HG02840 (cell line): ENCODE measurements at regions not wholly inside any gene's neighbourhood (a gene's known extent, or its start where the extent isn't known, plus 50 kb on each side); places are given as distances from the start of the nearest gene placed in this dataset.
"Not testable (repeated sequence)": the region's sequence is repeated elsewhere in the genome, so short reads cannot be mapped to it uniquely, and the experiment has no call there.

Experiments used
- ATAC-seq: cut with Tn5 transposase; IDR thresholded peaks from one replicate; pipeline ENCODE4 v1.9.1; 2021; ENCODE audit warnings: mild to moderate bottlenecking, moderate library complexity, moderate number of reproducible peaks; ENCODE audit not compliant: unreplicated experiment, low FRiP score

DNA sequence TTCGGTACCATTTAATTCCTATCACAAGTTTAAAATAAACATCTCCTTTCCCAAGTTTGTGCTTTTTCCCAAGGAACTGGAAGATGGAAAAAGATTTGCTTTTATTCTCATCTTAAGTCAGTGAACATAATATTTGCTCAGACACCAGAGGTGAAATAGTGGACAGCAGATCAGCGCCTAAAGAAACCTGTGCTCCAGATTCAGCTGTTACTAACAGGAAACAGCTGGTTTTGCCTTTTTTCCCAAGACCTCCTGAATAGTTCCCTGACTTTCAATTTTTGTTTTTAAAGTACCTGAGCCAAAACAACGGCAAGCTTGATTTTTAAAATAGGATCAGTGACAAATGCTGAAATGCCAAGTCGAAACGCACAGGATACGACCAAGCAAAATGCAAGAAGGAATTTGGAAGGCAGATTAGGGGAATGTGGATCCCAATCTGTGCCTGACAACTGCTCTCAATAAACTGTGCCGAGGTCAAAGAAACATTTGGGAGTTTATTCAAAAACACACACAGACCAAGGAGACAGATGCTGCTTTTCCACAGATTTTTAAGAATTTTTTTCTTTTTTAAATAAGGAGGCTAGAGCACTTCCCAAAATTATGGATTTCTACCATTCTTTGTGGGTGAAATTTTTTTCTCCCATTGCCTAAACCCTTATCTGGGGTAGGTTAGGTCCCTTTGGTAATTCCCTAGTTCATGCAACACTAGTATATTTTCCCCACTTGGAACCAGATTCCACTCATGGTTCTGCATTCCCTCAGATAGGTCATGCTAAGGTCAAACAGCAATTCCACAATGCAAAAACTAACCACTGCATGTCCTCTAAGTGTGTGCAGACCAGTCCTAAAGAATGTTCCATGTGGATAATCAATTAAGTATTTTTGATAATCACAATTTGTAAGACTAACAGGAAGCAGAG lies 121.5 kb upstream of the PDE1A start:
- no peak for ATAC-seq

- ATAC-seq: no peak
These were observed 123.4 kb upstream of the PDE1A start for GRCh38 chr2:182550234-182550633.

GRCh38 chr2:182552232-182552631 lies 125.4 kb upstream of the PDE1A start:
- ATAC-seq: not testable (repeated sequence)

- ATAC-seq: not testable (repeated sequence)
These were observed 125.9 kb upstream of the PDE1A start for GRCh38 chr2:182552785-182553184.

DNA sequence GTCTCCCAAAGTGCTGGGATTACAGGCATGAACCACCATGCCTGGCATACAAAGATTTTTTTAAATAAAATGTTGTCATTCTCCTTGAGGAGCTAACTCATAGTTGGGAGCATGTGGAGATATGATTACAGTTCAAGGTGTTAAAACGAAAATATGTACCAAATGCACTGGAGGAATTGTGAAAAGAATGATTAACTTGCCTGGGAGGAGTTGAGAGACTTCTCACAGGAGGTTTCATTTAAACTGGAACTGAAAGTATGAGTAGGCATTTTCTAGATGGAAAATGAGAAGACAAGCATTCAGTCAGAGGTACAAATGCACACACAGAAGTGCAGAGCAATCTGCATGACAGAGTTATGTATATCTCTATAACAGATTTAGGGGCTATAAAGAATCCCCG lies 126.6 kb upstream of the PDE1A start:
- peak; percentile 99 for ATAC-seq

GRCh38 chr2:182554950-182555349 lies 128.1 kb upstream of the PDE1A start:
- no peak for ATAC-seq

DNA sequence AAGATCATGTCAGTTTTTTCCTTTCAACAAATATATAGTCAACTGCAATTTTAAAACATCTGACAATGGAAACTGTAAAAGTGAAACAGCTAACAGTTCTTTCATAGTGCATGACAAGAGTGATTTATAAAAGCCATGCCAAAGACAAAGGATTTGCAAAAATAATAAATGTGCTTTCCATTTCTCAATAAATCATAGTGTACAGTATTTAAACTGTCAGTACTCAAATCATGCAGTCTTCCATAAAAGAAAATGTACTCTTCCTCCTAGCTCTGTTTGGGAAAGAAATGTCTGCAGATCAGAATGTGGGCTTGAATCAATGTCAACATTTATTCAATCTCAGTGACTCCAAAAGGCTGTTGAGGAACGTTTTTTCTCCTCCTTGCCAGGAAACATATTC lies 131.7 kb upstream of the PDE1A start:
- ATAC-seq: no peak

DNA sequence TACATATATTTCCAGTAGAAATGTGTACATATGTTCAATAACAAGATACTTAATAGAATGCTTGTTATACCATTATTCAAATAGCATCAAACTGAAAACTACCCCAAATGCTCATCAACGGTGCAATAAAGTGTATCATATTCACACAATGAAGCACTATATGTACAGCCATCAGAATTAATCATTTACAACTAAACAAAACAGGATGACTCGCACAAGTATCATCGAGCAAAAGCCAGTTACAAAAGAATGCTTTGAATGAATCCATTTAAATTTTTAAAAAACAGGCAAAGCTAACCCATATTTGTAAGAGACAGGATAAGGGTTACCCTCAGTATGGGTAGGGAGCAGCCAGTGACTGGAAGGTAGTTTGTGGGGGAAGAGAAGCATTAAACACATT lies 132.8 kb upstream of the PDE1A start:
- no peak for ATAC-seq

GRCh38 chr2:182565911-182566567 lies 139.2 kb upstream of the PDE1A start:
- ATAC-seq: no peak

DNA sequence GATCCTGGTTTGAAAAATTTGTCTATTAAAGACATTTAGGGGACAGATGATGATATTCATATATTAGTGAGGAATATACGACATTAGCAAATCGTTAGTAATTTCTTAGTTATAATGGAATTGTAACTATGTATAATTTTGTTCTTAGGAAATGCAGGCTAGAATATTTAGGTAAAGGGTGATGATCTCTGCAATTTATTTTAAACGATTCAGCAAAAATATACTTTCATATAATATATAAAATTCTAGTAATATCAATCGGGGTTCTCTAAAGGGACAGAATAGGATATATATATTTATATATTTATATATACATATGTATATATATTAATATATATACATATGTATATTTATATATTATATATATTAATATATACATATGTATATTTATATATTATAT lies 142.5 kb upstream of the DNAJC10 start:
- ATAC-seq: no peak

DNA sequence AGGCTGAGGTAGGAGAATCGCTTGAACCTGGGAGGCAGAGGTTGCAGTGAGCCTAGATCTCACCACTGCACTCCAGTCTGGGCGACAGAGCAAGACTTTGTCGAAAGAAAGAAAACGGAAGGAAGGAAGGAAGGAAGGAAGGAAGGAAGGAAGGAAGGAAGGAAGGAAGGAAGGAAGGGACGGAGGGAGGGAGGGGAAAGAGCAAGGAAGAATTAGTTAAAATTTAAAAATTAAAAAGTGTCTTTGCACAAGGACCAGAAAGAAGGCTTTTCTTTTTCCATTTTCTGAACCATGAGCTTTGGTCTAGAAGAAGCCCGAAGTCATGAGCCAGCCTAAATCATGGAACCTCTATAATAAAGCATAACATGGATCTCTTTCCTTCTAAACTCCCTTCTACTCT lies 138.2 kb upstream of the DNAJC10 start:
- no peak for ATAC-seq

- ATAC-seq: no peak
These were observed 134.7 kb upstream of the DNAJC10 start for GRCh38 chr2:182581196-182581935.

GRCh38 chr2:182584462-182584861 lies 131.6 kb upstream of the DNAJC10 start:
- no peak for ATAC-seq

DNA sequence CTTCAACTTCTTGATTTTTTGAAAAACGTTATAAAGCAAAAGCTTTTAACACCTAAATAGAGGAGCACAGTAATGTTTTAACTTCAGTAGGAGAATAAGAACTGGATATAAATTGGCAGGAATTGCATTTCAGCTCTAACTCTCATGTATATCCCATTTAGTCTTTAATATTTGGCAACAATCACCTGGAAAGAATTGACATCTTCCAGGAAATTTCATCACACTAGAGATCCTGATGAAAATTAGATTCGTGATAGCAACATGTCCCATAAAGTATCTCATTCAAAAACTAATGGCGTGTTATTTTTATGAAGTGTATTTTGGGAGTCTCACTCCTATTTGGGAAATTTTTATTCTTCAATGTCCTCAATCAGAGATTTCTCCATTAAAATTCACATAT lies 131.1 kb upstream of the DNAJC10 start:
- ATAC-seq: no peak

- ATAC-seq: no peak
These were observed 130.6 kb upstream of the DNAJC10 start for GRCh38 chr2:182585430-182585829.

DNA sequence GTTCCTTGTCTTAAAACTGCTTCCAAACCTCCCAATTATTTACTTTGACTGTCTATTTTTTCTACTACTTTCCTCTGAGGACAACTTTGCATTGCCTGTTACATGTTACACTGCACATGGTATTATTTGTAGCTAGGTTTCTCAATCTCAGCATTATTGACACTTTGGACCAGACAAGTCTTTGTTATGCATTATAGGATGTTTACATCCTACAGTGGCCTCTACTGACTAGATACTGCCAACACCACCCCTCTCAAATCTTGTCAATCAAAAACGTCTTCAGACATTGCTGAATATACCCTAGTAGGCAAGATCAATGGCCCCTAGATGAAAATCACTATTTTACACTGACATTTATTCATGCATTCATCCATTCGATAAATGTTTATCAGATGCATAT lies 129.6 kb upstream of the DNAJC10 start:
- no peak for ATAC-seq

- no peak for ATAC-seq
These were observed 128.2 kb upstream of the DNAJC10 start for GRCh38 chr2:182587831-182588230.

DNA sequence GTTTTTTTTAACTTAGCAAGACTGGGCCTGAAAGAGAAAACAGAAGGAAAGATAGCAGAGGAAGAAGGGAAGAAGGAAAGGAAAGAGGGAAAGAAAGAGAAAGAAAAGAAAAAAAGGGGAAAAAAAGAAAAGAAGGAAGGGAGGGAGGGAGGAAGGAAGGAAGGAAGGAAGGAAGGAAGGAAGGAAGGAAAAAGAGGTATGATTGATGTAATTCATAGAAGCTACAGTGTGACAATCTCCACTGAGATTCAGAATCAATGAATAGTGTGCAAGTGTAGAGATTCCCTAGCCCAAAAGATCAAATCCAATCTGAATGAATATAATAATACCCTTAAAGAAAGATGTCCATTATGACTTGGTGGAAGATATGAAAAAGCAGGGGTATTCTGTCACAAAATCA lies 126.9 kb upstream of the DNAJC10 start:
- ATAC-seq: no peak

DNA sequence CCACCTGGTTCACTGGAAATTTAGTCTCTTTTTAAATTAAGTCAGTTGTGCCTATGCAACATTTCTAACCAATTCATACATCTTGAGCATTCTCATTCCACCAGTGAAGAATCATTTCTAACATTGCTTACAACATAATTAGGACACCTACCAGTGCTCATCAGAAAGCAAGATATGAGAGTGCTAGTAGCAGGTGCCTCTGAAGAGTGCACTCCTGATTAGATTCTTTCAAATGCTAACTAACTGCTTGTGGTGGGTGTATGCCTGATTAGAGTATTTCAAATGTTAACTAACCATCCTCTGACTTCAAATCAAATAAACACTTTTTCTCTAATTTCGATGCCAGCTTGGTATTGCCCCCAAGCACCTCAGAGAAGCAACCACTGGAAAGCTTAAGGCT lies 124.3 kb upstream of the DNAJC10 start:
- ATAC-seq: no peak

DNA sequence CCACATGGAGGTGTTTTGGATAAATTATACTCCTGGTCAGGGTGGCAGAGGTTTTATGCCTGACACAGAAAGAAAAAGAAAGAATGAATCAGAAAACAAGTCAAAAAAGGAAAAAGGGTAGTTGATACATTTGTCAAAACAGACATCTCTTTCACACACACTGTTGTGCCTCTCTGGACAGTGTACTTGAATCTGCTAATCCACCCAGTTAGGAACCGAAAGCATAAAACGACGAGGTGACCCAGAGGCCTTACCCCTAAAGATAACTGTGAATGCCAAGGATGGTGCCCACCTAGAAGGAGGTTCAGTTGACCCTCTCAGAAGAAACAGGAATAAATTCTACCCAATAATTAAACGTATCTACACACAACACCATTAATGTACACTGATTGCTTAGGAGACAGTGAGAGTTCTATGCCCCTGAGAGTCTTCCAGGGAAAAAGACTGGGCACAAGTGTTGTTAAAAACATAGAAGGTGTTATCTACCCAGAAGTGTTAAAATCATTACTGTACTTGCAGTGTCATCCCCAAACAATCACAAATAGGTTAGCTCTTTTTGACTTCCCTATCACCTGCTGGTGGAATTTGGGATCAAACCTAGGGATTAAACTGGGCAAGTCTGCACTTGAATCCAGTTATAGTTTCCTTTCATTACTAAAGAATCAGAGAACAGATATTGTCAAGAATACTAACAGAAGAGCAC lies 123.2 kb upstream of the DNAJC10 start:
- no peak for ATAC-seq
